H54 (cell line): ENCODE measurements at regions not wholly inside any gene's neighbourhood (a gene's known extent, or its start where the extent isn't known, plus 50 kb on each side); places are given as distances from the start of the nearest gene placed in this dataset.

Experiments used
- DNase-seq: peaks from one replicate; pipeline ENCODE4 v3.0.0; 2011; ENCODE audit warnings: low spot score, mixed read lengths; ENCODE audit not compliant: insufficient read length
- FAIRE-seq: peaks from 3 replicates; lab custom pipeline; 2011; peaks lifted over from hg19 to GRCh38; lab: Jason Lieb, UNC
- POLR2A ChIP-seq: IDR thresholded peaks from 2 replicates; pipeline ENCODE4 v1.6.1; 2011; ENCODE audit warnings: low read depth, mild to moderate bottlenecking, low read length

DNA sequence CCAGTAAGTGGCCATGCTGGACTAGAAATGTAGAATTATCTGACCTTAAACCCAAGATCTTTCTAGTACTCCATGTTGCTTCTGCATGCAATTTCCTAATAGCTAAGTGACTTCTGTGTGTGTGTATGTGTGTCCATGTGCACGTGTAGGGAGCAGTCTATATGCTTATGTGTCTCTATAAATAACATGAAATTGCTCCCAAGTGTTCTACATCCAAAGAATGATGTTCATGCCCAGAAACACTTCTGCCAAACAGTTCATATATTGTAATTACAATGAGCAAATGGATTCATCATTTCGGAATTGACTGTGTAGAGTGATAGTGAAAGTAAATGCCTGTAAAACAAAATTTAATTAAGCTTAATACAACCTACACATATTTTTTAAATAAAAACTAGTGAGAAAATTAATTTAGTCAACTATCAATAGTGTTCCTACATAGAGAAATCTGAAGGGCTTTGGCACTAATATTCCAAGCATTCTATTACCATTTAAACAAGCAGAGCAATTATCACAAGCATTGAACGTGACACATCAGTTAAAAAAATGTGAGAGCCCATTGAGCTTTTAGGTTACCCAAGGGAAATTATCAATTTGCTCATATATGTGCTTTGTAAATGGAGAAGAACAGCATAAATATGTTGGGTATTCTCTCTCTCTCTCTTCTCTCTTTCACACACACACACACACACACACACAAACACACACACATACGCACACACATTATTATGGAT lies 1067.4 kb downstream of the CNTNAP5 start:
- FAIRE-seq (no peak), DNase-seq (no peak)
- no peak for TF ChIP-seq POLR2A

DNA sequence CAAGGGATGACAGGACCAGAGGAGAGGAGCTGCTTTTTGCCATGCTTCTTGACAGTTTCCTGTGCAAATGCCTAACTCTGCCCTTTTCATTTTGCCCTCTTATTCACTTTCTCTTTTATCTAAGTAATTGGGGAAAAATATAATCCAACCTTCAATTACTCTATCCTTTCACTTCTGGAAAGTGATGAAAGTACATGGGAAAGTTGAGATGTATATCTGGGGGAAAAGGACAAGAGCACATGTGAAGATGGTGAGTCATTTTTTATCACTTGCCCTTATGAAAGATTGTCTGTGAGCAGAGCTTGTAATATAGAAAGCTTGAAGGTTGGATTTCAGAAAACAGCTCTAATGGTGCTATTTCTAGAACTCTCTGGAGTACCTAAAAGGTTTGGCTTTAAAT lies 1070.7 kb downstream of the CNTNAP5 start:
- TF ChIP-seq POLR2A = no peak
- no peak for FAIRE-seq
- DNase-seq = no peak

DNA sequence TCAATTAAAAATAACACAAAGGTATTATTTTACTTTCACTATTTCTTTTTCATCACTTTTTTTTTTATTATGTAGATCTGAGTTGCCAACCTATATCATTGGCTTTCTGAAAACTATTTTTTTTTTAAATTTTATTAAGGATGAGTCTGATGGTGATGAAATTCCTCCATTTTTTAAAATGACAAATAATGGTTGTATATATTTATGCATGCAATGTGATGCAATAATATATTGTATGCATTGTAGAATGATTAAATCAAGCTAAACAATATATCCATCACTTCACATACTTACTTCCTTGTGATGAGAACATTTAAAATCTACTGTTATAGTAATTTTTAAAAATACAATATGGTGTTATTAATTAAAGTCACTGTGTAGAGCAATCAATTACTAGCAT lies 1081.6 kb downstream of the CNTNAP5 start:
- FAIRE-seq = no peak
- TF ChIP-seq POLR2A = no peak

DNA sequence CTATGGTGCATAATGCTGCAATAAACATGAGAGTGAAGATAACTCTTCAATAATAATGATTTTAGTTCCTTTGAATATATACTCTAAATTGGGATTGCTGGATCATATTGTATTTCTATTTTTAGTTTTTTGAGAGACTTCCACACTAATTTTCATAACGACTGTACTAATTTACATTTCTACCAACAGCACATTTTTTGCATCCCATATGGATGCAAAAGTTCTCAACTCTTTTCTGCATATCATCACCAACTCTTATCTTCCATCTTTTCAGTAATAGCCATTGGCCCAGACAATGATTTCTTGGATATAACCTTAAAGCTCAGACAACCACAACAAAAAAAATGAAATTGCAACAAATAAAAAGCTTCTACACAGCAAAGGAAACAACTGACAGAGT lies 1082.4 kb downstream of the CNTNAP5 start:
- no peak for TF ChIP-seq POLR2A
- DNase-seq (no peak), FAIRE-seq (no peak)

More for the DNA sequence above, 1081.6 kb downstream of the CNTNAP5 start:
- DNase-seq = no peak

DNA sequence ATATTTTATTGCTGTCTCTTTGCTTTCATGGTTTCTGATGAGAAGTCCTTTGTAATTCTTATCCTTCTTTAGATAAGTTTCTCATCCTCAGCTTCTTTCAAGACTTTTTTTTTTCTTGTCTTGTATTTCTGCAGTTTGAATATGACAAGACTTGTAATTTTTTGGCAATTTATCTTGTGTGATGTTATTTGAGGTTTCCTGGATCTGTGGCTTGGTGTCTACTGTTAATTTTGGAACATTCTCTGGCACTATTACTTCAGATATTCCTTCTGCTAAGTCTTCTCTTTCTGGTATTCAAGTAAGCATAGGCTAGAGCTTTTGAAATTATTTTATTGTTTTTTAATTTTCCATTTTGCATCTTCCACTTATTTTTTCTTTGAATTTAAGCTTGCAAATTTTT lies 1083.2 kb downstream of the CNTNAP5 start:
- no peak for TF ChIP-seq POLR2A
- DNase-seq = no peak
- no peak for FAIRE-seq

DNA sequence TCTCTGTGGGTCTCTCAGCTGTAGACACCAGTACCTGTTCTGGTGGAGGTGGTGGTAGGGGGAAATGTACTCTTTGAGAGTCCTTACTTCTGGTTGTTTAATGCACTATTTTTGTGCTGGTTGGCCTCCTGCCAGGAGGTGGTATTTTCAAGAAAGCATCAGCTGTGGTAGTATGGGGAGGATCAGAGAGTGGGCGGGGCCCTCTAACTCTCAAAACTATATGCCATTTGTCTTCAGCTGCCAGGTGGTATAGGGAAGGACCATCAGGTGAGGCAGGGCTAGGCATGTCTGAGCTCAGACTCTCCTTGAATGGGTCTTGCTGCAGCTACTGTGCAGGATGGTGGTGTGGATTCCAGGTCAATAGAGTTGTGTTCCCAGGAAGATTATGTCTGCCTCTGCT lies 1100.8 kb downstream of the CNTNAP5 start:
- FAIRE-seq (no peak), DNase-seq (no peak)
- no peak for TF ChIP-seq POLR2A

DNA sequence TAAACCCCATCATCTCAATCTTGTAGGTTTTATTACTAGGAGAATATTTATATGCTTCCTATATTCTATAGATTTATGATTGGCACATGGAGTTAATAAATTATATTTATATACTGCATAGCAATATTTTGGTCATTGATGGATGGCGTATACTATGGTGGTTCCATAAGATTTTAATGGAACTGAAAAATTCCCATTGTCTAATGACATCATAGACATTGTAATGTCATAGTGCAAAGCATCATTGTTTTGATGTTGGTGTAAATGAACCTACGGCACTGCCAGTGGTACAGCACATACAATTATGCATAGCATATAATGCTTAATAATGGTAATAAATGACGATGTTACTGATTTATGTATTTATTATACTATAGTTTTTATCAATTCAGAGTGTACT lies 1135.9 kb downstream of the CNTNAP5 start:
- DNase-seq (no peak), FAIRE-seq (no peak)
- TF ChIP-seq POLR2A = no peak

DNA sequence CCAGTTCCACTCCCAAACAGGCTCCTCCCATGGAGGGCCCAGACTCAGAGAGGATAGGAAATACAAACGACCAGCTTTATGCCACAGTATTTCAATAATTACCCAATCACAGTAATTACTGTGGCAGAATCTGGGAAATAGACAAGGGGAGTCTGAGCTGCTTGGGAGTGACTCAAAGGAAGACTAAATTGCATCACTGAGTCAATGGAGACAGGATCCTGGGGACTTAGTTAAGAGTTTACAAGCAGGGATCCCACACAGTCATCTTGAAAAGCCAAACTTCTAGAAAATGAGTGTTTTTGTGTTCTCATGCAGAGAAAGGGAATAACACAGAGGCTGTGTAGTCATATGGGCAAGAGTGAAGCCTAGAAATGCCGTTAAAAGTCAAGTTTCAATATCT lies 1142.1 kb downstream of the CNTNAP5 start:
- DNase-seq (no peak), FAIRE-seq (no peak)
- no peak for TF ChIP-seq POLR2A

DNA sequence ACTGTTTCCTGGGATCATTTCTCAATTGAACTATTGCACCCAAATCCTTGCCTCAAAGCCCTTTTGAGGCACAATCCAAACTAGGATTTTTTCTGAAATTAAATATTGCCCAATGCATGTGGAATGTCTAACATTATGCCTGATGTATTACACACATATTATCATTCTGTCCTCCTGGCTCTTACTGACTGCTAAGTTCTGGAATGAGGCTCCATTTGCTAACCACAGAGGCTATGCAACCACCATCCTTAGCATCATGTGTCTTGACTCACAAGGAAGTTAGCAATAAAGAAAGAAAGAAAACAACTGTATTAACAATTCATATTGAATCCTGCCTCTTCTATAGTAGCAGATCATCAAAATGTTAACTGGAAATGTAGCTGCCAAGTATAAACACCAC lies 1142.7 kb downstream of the CNTNAP5 start:
- DNase-seq = no peak
- FAIRE-seq = no peak
- no peak for TF ChIP-seq POLR2A

DNA sequence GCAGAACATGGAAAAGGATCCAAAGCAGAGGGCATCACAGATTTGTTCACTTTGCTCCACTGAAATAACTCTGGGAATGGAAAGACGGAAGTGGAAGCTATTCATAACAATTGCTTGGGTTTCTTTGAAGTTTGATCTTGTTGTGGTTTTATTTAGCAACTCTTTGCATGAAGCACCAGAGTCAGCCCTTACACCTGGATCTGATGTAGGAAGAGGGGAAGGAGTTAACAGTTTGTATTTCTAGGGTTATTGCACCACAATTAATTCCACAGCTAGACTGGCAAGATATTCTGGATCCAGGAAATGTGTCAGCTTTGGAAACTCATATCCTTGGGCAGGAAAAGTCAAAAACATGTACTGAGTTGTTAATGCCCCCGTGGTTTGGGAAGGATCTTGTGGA lies 1143.4 kb downstream of the CNTNAP5 start:
- no peak for DNase-seq
- FAIRE-seq = no peak
- TF ChIP-seq POLR2A = no peak

DNA sequence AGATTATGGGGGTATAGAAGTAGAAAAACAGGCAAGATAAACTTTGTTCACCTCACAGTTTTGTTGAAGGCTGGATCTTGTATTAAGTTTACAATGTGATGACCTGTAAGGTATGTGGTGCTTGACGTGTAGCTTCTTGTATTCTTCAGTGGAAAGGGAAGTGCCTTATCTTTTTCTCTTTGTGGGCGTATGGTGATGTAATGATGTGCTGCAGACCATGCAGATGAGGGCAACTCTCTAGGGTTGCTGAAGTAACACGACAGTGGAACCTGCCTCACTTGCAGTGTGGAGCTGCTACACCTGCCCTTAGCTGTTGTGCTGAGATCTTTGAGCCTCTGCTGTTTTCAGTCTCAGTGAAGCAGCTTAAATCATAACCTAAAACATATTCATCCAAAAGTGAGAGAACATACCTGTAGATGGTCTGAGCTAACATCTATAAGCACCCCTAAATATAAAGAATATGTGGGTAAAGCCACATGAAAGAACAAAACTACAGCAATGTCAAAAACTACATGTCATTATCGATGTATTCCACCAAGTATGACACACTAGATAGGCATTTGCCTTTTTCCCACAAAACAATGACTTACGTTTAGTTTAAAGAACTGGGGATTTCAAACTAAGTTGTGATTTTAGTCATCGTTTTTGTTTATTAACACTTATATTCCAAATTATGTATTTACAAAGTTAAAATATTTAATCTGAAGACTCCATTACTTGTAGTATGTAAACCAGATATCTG lies 1144.1 kb downstream of the CNTNAP5 start:
- no peak for TF ChIP-seq POLR2A
- FAIRE-seq (no peak), DNase-seq (no peak)

DNA sequence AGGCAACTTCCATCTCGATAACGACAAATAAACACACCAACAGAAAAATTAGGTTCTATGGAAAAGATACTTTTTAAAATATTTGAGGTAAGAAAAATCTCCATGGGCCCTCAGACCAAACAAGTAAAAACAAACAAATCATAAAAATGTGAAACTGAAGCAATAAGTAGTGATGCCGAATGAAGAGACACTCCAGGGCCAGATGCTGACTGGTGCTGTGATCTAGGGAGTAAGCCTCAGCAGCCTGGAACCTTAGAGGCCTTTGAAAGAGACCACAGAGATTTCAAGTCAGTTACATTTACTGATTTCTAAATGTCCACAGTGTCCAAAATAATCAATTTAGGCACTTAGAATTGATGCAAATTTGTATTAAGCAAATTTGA lies 1144.7 kb downstream of the CNTNAP5 start:
- TF ChIP-seq POLR2A = no peak
- FAIRE-seq (no peak), DNase-seq (no peak)

DNA sequence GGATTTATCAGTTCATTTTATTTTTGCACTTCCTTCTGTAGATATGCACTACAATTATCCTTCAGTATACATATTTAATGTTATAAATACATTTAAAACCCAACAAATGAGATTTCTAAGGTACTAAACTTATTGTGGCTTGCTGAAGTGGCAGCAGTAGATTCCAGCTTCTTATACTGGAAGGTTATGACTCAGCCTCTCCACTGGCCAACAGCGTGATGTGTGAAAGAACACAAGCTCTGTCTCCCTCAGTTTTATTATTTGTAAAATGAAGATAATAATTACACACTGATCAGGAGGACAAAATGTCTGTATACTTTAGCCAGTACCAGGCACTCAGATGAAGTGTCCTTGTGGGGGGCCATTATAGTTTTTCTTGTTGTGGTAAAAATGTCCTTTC lies 1147.1 kb downstream of the CNTNAP5 start:
- TF ChIP-seq POLR2A = no peak
- no peak for DNase-seq

DNA sequence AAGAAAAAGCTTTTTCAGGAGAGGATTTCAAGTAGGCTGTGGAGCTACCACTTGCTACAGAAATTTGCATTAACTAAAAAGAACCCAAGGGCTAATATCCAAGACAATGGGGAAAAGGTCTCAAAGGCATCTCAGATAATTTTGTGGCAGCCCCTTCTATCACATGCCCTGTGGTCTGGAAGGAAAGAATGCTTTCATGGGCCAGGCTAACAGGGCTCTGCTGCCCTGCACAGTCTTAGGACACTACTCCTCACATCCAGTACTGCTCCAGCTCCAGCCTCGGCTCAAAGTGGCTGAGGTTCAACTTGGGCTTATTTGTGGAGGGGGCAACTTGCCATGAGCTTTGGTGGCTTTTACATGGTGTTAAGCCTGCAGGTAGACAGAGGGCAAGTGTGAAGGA lies 1150.3 kb downstream of the CNTNAP5 start:
- no peak for TF ChIP-seq POLR2A
- DNase-seq = no peak
- FAIRE-seq = no peak

More for the DNA sequence above, 1147.1 kb downstream of the CNTNAP5 start:
- no peak for FAIRE-seq
